Non-pigmented ciliary epithelial cell (primary cell): ENCODE measurements at regions not wholly inside any gene's neighbourhood (a gene's known extent, or its start where the extent isn't known, plus 50 kb on each side); places are given as distances from the start of the nearest gene placed in this dataset.
"Not testable (repeated sequence)": the region's sequence is repeated elsewhere in the genome, so short reads cannot be mapped to it uniquely, and the experiment has no call there.

Experiments used
- DNase-seq: peaks from one replicate; pipeline ENCODE4 v3.0.0-alpha.2; 2010; ENCODE audit warnings: low read depth

DNA sequence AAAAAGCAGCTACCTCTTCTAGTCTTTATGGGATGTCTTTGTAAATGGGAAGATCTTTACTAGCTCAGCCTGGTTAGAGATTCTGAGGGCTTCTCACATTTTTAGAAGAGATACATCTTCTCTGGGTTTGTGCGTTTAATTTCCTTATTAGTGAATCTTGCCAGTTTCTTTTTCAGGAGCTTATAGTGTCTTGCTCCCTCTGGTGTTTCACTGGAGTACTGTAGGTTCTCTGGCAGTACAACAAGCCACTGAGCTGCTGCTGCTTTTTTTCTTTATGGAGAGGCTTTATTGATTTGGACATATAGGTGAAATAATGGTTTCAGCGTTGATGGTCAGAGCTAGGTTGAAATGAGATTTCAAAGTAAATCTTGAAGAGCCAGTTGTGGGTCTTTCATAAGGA is 82.9 kb downstream of the LAS1L start:
- DNase-seq: peak; percentile 4

DNA sequence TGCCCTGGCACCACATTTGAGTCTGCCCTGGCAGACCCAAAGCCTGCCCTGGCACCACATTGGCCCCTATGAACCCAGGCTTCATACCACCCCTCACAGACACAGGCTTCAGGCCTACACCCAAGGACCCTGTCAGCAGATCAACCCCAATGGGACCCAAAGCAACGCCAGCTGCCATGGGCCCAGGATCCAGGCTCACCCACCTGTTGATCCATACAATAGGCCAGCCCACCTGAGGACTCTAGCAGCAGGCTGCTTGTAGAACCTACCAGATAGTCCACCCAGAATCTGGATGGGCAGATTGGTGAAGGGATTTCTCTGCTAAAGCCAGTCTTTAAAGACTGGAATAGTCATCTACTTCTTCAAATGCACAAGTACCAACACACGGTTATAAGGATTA is 114.4 kb downstream of the LAS1L start:
- DNase-seq: no peak

DNA sequence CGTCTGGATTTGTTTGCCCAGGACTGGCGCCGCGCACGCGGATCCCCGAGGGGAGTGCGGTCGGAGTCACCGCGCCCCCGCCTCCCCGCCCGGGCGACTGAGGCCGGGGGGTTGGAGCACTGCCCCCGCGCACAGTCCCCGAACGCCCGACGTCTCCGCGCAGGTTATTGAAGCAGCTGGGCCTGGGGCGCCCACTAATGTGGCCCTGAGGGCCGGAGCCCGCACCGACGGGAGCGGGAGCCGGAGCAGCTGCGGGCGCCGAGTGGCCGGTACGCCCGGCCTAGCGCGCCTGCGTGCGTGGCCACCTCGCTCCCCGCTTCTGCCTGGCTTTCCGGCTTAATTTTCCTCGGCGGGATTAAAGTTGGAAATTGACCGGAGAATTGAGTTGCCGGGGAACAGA is 126.9 kb downstream of the LAS1L start:
- DNase-seq: not testable (repeated sequence)

DNA sequence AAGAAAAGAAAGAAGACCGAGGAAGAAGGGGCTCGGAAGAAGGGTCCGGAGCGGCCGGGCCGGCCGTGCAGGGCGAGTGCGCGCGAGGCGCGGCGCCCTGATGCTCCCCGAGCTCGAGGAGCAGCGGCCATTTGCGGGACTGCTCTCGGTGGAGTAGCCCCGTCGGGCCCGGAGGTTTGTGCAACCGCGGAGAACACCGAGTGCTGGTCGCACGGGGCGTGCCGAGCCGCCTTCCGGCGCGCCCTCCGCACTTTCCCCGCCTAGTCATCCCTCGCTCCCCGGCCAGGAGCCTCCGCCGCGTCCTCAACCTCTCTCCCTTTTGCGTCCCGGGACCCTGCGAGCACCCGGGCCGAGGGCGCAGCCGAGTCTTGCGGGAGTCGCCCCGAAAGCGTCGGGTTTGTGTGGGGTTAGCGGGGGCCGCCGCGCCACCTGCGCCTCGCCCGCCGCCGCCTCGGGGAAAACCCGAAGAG is 127.4 kb downstream of the LAS1L start:
- DNase-seq: no peak

DNA sequence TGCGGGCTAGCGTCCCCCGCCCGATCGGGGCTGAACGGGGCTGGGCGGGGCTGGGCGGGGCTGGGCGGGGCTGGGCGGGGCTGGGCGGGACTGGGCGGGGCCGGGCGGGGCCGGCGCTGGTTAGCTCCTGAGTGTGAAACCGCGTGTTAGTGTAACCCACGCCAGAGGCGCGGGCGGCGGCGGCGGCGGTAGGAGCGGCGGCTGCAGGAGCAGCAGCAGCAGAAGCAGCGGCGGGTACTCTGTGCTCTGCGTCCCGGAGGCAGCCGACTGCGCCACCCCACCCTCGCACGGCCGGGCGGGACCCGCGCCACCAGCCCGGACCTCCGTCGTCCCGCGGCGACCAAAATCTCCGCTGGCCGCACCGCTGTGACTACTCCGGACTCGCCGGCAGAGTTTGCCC is 128.1 kb downstream of the LAS1L start:
- no peak for DNase-seq

DNA sequence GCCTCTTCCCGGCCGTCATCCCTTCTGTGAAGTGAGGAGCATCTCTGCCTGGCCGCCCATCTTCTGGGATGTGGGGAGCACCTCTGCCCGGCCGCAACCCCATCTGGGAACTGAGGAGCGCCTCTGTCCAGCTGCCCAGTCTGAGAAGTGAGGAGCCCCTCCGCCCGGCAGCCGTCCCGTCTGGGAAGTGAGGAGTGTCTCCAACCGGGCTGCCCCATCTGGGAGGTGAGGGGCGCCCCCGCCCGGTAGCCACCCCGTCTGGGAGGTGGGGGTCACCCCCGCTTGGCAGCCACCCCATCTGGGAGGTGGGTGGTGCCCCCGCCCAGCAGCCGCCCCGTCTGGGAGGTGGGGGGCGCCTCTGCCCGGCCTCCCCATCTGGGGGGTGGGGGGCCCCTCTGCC is 142.3 kb downstream of the LAS1L start:
- no peak for DNase-seq

DNA sequence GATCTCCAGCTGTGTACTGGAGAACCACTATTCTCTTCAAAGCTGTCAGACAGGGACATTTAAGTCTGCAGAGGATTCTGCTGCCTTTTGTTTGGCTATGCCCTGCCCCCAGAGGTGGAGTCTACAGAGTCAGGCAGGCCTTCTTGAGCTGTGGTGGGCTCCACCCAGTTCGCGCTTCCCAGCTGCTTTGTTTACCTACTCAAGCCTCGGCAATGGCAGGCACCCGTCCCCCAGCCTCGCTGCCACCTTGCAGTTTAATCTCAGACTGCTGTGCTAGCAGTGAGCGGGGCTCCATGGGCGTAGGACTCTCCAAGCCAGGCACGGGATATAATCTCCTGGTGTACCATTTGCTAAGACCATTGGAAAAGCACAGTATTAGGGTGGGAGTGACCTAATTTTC is 145.5 kb downstream of the LAS1L start:
- DNase-seq: not testable (repeated sequence)
